ENCODE measurements at regions not wholly inside any gene's neighbourhood (a gene's known extent, or its start where the extent isn't known, plus 50 kb on each side); places are given as distances from the start of the nearest gene placed in this dataset.
A peak's percentile ranks its signal among the peaks of the same experiment; 100 is the strongest.
"Not testable (repeated sequence)": the region's sequence is repeated elsewhere in the genome, so short reads cannot be mapped to it uniquely, and the experiment has no call there.

GRCh38 chr11:3453596-3454256 lies 74.8 kb upstream of the ZNF195 start:
- intact Hi-C loops (cut with DNase I); DNase-seq (ENCODE audit: low spot score): not testable (repeated sequence)

- intact Hi-C loops (cut with DNase I); DNase-seq (ENCODE audit: low spot score): not testable (repeated sequence)
Measured at GRCh38 chr11:3450822-3451221, 71.9 kb upstream of the ZNF195 start.

- intact Hi-C loops (cut with DNase I): not testable (repeated sequence)
Measured at GRCh38 chr11:3445535-3445934, 66.6 kb upstream of the ZNF195 start.

GRCh38 chr11:3444420-3444744 lies 65.4 kb upstream of the ZNF195 start:
- intact Hi-C loops (cut with DNase I); DNase-seq (ENCODE audit: low spot score): not testable (repeated sequence)

More at GRCh38 chr11:3445535-3445934, 66.6 kb upstream of the ZNF195 start:
- not testable (repeated sequence) for DNase-seq (ENCODE audit: low spot score)

- intact Hi-C loops (cut with DNase I); DNase-seq (ENCODE audit: low spot score): not testable (repeated sequence)
Measured at GRCh38 chr11:3443700-3444419, 64.9 kb upstream of the ZNF195 start.

GRCh38 chr11:3437441-3437840 lies 58.5 kb upstream of the ZNF195 start:
- intact Hi-C loops (cut with DNase I): not testable (repeated sequence)

GRCh38 chr11:3434976-3435375 lies 56.0 kb upstream of the ZNF195 start:
- intact Hi-C loops (cut with DNase I): no loop called here
- DNase-seq (ENCODE audit: low spot score): peak; percentile 57

More at GRCh38 chr11:3437441-3437840, 58.5 kb upstream of the ZNF195 start:
- DNase-seq (ENCODE audit: low spot score): peak; percentile 61

- DNase-seq (ENCODE audit: low spot score); intact Hi-C loops (cut with DNase I): not testable (repeated sequence)
Measured at GRCh38 chr11:3429191-3429590, 50.2 kb upstream of the ZNF195 start.

Data from cardiac septum (tissue), 1 donor.